GM10266 (cell line): ENCODE measurements at regions not wholly inside any gene's neighbourhood (a gene's known extent, or its start where the extent isn't known, plus 50 kb on each side); places are given as distances from the start of the nearest gene placed in this dataset.

Experiments
- DNase-seq: peaks from one replicate; pipeline ENCODE4 v3.0.0; 2012; ENCODE audit errors: extremely low spot score
- TF ChIP-seq, protein P1 (sequence below): IDR thresholded peaks from 2 replicates; pipeline ENCODE4 v1.5.1; 2012; ENCODE audit warnings: mild to moderate bottlenecking, low read depth; ENCODE audit not compliant: control insufficient read depth, insufficient read depth; ENCODE audit errors: missing control alignments

DNA sequence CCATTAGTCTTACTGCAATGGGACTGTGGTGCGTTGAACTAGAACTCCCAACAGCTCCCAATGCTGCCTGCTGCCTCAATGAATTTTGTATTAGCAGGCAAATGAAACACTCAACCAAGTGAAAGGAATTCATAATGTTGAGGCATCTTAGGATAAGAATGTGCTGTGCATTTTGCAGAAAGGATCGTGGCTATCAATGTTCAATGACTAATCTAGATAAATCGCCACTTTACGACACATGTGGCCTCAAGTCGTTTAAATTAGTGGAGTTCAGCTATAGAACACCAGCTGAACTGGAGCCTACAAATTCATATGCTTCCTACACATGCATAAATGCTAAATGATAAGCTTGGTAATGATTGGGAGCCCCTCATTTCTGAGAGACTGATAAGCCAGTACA, 318.4 kb downstream of the PSAT1 start:
- TF ChIP-seq, protein P1, sequence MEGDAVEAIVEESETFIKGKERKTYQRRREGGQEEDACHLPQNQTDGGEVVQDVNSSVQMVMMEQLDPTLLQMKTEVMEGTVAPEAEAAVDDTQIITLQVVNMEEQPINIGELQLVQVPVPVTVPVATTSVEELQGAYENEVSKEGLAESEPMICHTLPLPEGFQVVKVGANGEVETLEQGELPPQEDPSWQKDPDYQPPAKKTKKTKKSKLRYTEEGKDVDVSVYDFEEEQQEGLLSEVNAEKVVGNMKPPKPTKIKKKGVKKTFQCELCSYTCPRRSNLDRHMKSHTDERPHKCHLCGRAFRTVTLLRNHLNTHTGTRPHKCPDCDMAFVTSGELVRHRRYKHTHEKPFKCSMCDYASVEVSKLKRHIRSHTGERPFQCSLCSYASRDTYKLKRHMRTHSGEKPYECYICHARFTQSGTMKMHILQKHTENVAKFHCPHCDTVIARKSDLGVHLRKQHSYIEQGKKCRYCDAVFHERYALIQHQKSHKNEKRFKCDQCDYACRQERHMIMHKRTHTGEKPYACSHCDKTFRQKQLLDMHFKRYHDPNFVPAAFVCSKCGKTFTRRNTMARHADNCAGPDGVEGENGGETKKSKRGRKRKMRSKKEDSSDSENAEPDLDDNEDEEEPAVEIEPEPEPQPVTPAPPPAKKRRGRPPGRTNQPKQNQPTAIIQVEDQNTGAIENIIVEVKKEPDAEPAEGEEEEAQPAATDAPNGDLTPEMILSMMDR, result no peak

DNA sequence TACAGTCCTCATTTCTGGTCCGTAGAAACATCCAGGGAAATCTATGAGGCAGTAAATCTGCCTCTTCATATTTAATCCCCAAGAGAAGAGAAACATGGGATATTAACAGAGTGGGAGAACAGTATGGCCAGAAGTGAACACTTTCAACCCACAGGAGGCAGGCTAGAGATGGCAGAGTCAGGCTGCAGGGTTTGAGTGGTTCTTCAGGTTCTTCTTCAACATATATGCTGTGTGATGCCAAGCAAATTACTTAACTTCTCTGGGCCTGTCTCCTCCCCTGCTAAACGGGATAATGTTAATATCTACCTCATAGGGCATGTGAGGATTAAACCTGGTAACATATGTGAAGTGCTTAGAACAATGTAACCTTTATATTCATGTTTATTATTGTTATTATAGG, 321.8 kb downstream of the PSAT1 start:
- TF ChIP-seq, protein P1, result no peak
- DNase-seq, result no peak

More for the DNA sequence above, 318.4 kb downstream of the PSAT1 start:
- no peak for DNase-seq

DNA sequence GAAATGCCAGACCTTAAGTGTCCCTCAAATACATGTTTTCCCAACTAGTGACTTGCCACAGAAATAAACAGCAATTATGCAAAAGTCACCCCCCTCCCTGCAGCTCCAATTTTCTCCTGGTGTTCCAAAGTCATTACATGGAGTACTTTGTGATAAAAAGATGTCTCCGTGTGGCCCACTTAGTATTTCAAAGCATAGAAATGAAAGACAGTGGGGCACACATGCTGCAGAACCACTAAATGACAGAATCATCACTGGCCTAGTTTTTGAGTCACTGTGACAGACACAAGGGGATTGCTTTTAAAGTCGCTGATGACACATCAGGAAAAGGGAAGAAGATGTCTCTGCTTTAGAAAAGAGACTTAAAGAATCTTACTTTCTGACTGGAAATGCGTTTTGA, 323.4 kb downstream of the PSAT1 start:
- TF ChIP-seq, protein P1, result no peak
- no peak for DNase-seq

DNA sequence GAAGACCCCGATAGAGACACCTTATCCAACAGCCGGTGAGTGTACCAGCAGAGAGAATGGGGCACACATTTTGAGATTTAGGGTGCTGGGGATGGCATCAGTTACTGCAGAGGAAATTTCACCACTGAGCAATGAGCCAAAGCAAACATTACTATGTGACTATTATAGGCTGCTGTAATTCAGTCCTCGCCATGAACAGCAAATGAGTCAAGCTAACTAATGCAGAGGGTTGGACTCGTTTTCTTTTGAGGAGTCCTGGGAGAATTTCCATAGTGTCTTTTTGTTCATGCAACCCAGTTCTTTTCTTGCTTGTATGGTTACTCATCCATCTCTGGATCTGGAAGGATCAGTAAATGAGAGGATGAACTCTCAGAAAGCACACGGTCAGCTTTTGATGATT, 323.8 kb downstream of the PSAT1 start:
- DNase-seq, result no peak
- TF ChIP-seq, protein P1, result no peak

DNA sequence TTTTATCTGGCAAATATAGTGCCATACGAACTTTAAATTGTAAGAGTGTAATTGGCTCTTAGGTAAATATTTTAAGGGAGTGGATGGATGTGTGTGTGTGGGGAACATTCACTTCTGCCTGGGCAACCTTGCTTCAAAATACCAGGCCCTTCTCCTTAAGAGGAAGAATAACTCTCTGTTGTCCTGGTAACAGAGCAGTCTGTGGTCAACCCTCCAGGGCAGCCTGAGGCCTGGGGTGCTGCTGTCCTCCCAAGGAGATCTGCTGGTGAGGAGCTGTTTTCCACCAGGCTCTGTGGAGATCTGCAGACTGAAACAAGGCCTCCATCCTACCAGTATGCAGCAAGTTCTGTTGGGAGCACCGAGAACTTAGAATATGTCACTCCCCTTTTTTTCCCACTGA, 325.2 kb downstream of the PSAT1 start:
- TF ChIP-seq, protein P1, result no peak
- no peak for DNase-seq

DNA sequence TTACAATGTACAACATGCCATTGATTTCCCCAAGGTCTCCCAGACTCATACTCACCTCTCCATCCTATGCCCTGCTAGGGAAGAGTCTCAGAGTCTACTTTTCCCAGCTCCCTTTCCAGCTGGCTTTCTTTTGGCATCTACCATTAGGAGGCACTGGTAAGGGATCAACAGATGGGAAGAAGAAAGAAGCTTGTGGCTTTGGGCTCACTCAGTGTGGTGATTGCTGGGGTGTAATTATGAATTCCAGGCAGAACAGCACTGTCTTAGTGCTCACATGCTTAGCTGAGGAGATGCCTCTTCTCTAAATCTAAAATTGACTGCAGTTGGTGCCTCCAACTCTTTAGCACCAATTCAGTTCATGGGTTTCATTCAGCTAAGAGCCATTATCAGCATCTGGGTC, 330.0 kb downstream of the PSAT1 start:
- TF ChIP-seq, protein P1, result no peak
- DNase-seq, result no peak

DNA sequence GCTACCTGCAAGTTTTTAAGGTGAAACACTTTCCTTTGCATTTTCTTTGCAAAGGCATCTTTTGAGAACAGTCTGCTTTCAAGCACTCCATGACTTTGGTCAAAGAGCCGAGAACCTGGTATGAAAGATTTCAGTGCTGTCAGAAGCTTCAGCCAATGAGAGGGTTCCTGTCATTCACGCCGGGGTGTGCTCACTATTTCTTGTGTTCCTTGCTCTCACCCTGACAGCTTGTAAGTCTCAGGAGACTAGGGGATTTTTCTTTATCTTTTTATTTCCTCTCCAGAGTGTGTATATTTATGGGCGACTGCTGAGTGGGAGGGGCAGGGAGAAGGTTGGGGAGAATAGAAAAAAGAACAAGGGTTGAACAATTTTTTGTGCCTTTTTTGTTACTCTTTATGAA, 334.0 kb downstream of the PSAT1 start:
- TF ChIP-seq, protein P1, result no peak
- DNase-seq, result no peak
